ENCODE measurements at regions not wholly inside any gene's neighbourhood (a gene's known extent, or its start where the extent isn't known, plus 50 kb on each side); places are given as distances from the start of the nearest gene placed in this dataset.
"Not testable (repeated sequence)": the region's sequence is repeated elsewhere in the genome, so short reads cannot be mapped to it uniquely, and the experiment has no call there.

DNA sequence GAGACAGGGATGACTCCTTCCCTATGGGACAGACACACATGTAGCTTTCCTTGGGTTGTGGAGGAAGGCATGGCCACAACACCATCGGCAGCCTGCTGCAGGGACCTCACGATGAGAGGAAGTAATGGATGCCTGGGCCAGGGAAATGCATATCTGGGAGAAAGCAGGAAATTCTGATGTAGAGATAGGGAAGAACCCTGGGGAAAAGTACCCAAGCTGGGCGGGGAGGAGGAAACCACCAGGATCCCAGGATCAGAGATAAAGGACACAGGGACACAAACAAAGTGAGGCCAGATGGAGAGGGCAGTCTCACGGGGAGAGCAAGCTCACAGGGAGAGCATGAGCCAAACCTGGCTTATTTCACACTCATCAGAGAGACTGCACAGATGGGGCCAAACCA is 294.7 kb upstream of the TEKT4 start:
- H3K9me3 ChIP-seq (ENCODE audit: control insufficient read depth, low read length); H3K36me3 ChIP-seq (ENCODE audit: control insufficient read depth, insufficient read depth, low read length, severe bottlenecking); H3K4me3 ChIP-seq (ENCODE audit: low read length); H3K27me3 ChIP-seq (replicated peaks; ENCODE audit: control insufficient read depth, insufficient read depth, low read length); H3K9ac ChIP-seq (ENCODE audit: low read length); DNase-seq (ENCODE audit: low read depth); H3K4me1 ChIP-seq (ENCODE audit: control insufficient read depth, insufficient read depth, low read length): not testable (repeated sequence)

- H3K36me3 ChIP-seq (ENCODE audit: control insufficient read depth, insufficient read depth, low read length, severe bottlenecking); H3K4me1 ChIP-seq (ENCODE audit: control insufficient read depth, insufficient read depth, low read length); H3K4me3 ChIP-seq (ENCODE audit: low read length): not testable (repeated sequence)
Observed at GRCh38 chr2:94577160-94577559, 294.1 kb upstream of the TEKT4 start.

DNA sequence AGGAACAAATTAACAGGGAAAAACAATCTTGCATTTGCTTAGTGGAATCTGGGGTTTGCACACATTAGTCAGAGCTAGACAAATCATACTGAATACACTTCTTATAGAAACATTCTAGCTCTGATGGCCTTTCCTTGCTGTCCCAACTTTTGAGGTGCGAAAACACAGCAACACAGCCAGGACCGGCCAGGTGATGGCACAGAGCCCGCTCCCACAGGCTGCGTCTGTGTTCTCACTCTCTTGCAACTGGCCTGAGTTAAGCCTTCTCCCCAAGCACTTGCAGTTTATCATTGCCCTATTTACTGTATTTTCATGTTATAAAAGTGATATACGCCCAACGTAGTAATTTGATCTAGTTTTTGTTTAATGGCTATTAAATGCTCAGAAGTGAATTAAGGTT is 292.0 kb upstream of the TEKT4 start:
- not testable (repeated sequence) for H3K27me3 ChIP-seq (replicated peaks; ENCODE audit: control insufficient read depth, insufficient read depth, low read length); H3K4me3 ChIP-seq (ENCODE audit: low read length)

More at GRCh38 chr2:94577160-94577559, 294.1 kb upstream of the TEKT4 start:
- not testable (repeated sequence) for H3K9ac ChIP-seq (ENCODE audit: low read length); DNase-seq (ENCODE audit: low read depth); H3K27me3 ChIP-seq (replicated peaks; ENCODE audit: control insufficient read depth, insufficient read depth, low read length); H3K9me3 ChIP-seq (ENCODE audit: control insufficient read depth, low read length)

GRCh38 chr2:94583081-94583723 is 288.0 kb upstream of the TEKT4 start:
- not testable (repeated sequence) for H3K4me1 ChIP-seq (ENCODE audit: control insufficient read depth, insufficient read depth, low read length); H3K36me3 ChIP-seq (ENCODE audit: control insufficient read depth, insufficient read depth, low read length, severe bottlenecking); H3K9ac ChIP-seq (ENCODE audit: low read length); H3K9me3 ChIP-seq (ENCODE audit: control insufficient read depth, low read length); H3K27me3 ChIP-seq (replicated peaks; ENCODE audit: control insufficient read depth, insufficient read depth, low read length); DNase-seq (ENCODE audit: low read depth); H3K4me3 ChIP-seq (ENCODE audit: low read length)

More for the DNA sequence above, 292.0 kb upstream of the TEKT4 start:
- not testable (repeated sequence) for DNase-seq (ENCODE audit: low read depth); H3K9ac ChIP-seq (ENCODE audit: low read length); H3K36me3 ChIP-seq (ENCODE audit: control insufficient read depth, insufficient read depth, low read length, severe bottlenecking); H3K4me1 ChIP-seq (ENCODE audit: control insufficient read depth, insufficient read depth, low read length); H3K9me3 ChIP-seq (ENCODE audit: control insufficient read depth, low read length)

DNA sequence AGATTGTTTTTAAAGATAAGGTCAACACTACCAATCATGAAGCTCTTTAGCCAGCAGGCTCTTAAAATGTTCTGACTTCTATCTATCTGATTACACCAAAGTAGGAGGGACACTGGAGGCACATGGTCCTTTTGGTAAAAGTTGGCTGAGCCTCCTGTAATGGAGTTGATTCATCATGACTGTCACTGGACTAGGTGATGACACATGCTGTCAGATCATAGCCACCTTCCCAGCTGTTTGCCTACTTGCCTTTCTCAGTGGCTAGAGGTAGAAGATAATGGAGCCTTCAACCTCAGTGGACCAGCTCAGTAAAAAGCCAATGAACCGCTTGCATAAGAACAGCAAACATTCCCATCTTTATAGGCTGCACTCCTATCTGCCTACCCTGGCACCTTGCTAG is 286.7 kb upstream of the TEKT4 start:
- not testable (repeated sequence) for H3K27me3 ChIP-seq (replicated peaks; ENCODE audit: control insufficient read depth, insufficient read depth, low read length); H3K4me1 ChIP-seq (ENCODE audit: control insufficient read depth, insufficient read depth, low read length); H3K4me3 ChIP-seq (ENCODE audit: low read length); H3K36me3 ChIP-seq (ENCODE audit: control insufficient read depth, insufficient read depth, low read length, severe bottlenecking); DNase-seq (ENCODE audit: low read depth); H3K9ac ChIP-seq (ENCODE audit: low read length); H3K9me3 ChIP-seq (ENCODE audit: control insufficient read depth, low read length)

DNA sequence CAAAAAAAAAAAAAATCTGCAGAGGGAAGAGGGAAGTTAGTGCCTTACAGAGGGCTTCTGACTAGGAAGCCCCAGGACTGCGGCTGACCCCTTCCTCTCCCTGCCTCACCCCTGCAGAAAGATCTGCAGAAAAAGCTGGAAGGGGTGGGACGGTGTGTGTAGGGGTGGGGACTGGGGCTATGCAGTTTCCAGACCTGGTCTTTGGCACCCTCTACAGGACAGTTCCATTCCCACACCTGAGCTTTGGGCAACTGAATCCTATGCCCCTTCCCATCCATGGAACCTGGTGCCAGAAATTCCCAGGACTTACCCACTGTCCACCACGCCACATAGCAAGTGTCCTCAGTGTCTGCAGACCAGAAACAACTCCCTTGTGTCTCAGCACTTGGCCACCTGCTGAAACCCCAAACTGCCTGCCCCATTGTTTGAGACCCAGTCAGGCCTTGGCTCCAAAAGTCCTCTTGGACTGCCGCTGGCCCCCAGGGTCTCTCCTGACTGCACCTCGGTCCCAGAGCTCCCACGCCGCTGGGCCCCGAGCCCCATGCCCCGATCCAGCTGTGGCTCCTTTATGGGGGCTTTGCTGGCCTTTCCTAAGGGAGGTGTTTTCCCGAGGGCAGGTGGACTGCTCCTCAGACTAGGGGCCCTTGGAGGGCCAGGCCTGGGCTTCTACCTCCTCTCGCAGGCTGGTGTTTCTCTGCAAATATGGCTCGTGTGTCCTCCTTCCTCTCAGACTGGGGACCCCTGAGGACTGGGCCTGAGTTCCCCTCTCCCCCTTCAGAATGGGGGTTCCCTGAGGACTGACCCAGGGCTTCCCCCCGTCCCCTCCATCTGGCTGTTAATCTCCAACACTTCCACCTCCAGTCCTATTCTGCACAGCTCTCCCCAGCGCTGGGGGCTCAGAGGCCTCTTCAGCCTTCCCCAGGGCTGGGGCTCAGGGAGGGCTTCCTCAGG is 284.9 kb upstream of the TEKT4 start:
- H3K4me1 ChIP-seq (ENCODE audit: control insufficient read depth, insufficient read depth, low read length); H3K36me3 ChIP-seq (ENCODE audit: control insufficient read depth, insufficient read depth, low read length, severe bottlenecking); H3K9me3 ChIP-seq (ENCODE audit: control insufficient read depth, low read length); H3K27me3 ChIP-seq (replicated peaks; ENCODE audit: control insufficient read depth, insufficient read depth, low read length); H3K4me3 ChIP-seq (ENCODE audit: low read length); H3K9ac ChIP-seq (ENCODE audit: low read length): not testable (repeated sequence)
- DNase-seq (ENCODE audit: low read depth), result peak; percentile 1

DNA sequence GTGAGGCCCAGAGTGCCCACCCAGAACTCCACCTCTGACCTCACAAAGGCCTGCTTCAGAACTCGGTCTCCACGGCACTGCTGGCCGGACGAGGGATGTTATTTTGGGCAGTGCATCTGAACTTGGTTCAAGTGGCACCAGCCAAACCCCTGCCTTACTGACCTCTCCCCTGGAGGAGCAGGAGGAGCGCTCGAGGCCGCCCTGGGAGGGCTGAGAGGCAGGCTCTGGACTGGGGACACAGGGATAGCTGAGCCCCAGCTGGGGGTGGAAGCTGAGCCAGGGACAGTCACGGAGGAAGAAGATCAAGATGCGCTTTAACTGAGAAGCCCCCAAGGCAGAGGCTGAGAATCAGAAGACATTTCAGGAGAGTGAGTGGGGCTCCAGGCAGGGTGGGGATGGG is 284.2 kb upstream of the TEKT4 start:
- not testable (repeated sequence) for H3K4me1 ChIP-seq (ENCODE audit: control insufficient read depth, insufficient read depth, low read length); DNase-seq (ENCODE audit: low read depth); H3K9me3 ChIP-seq (ENCODE audit: control insufficient read depth, low read length); H3K27me3 ChIP-seq (replicated peaks; ENCODE audit: control insufficient read depth, insufficient read depth, low read length); H3K36me3 ChIP-seq (ENCODE audit: control insufficient read depth, insufficient read depth, low read length, severe bottlenecking)
- H3K4me3 ChIP-seq (ENCODE audit: low read length), result peak overlapping the region; percentile 62
- peak overlapping the region; percentile 56 for H3K9ac ChIP-seq (ENCODE audit: low read length)

DNA sequence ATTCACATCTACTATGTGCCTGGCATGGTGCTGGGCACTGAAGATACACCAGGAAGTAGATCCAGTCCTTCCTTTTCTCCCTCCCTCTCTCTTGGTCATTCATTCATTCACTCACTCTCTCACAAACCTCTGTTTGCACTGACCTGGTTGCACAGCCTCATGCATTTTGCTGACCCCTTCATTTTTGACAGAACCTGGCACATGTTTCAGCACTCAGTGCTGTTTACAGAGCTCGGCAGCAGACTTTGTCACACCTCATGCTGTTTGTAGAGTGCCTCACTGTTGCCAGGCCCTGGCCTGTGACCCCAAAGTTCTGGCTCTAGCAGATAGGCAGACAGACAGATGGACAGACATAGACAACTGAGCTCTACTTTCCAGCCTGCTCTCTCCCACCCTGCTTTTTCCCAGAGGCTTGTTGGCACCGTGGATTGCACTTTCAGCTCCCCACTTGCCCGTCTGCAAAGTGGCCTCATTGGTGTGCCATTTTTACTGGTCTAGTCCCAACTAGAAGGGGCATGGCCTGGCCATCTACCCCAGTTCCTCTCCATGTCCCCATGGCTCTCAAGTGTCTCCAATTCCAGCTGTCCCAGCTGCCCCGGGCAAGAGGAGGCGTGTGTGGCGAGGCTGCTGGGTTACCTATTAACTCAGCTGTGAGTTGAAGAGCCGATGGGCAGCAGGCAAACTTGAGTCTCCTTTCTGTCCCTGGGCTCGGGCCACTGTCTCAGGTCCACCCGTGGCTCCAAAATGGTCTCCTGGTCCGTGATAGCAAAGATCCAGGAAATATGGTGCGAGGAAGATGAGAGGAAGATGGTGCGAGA is 277.0 kb upstream of the TEKT4 start:
- not testable (repeated sequence) for H3K9me3 ChIP-seq (ENCODE audit: control insufficient read depth, low read length); H3K27me3 ChIP-seq (replicated peaks; ENCODE audit: control insufficient read depth, insufficient read depth, low read length); H3K36me3 ChIP-seq (ENCODE audit: control insufficient read depth, insufficient read depth, low read length, severe bottlenecking); H3K9ac ChIP-seq (ENCODE audit: low read length); H3K4me3 ChIP-seq (ENCODE audit: low read length); DNase-seq (ENCODE audit: low read depth); H3K4me1 ChIP-seq (ENCODE audit: control insufficient read depth, insufficient read depth, low read length)

GRCh38 chr2:94595956-94596355 is 275.3 kb upstream of the TEKT4 start:
- H3K36me3 ChIP-seq (ENCODE audit: control insufficient read depth, insufficient read depth, low read length, severe bottlenecking); H3K27me3 ChIP-seq (replicated peaks; ENCODE audit: control insufficient read depth, insufficient read depth, low read length); DNase-seq (ENCODE audit: low read depth); H3K4me3 ChIP-seq (ENCODE audit: low read length); H3K9me3 ChIP-seq (ENCODE audit: control insufficient read depth, low read length); H3K9ac ChIP-seq (ENCODE audit: low read length); H3K4me1 ChIP-seq (ENCODE audit: control insufficient read depth, insufficient read depth, low read length): not testable (repeated sequence)

DNA sequence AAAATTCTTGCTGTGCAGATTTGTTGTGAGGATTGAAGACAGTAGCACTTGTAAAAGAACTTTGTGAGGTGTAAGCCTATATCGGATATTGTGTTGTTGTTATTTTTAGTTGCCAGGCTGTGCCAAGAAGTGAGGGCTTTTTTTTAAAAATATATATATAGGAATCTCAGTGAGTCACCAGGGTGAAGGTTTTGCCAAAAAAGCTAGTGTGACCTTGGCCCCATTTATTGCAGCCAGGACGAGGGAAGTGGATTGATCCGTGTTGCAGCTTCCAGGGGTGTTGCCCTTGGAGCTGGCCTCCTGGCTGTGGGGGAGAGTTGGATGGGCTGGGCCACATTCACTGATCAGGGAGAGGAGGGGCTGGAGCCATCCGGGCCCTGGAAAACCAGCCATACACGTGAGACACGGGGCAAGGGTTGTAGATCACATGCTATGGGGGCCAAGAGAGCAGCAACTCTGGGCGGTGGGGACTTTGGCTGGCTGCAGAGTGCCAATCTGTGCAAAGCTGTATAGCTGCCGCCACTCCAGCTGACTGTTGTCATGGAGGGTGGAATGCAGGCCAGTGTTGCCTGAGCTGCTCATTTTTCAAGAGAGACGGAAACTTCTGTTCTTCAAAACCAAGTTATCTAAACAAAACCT is 273.0 kb upstream of the TEKT4 start:
- H3K9ac ChIP-seq (ENCODE audit: low read length); H3K27me3 ChIP-seq (replicated peaks; ENCODE audit: control insufficient read depth, insufficient read depth, low read length); H3K9me3 ChIP-seq (ENCODE audit: control insufficient read depth, low read length); H3K36me3 ChIP-seq (ENCODE audit: control insufficient read depth, insufficient read depth, low read length, severe bottlenecking); H3K4me3 ChIP-seq (ENCODE audit: low read length); H3K4me1 ChIP-seq (ENCODE audit: control insufficient read depth, insufficient read depth, low read length); DNase-seq (ENCODE audit: low read depth): not testable (repeated sequence)

DNA sequence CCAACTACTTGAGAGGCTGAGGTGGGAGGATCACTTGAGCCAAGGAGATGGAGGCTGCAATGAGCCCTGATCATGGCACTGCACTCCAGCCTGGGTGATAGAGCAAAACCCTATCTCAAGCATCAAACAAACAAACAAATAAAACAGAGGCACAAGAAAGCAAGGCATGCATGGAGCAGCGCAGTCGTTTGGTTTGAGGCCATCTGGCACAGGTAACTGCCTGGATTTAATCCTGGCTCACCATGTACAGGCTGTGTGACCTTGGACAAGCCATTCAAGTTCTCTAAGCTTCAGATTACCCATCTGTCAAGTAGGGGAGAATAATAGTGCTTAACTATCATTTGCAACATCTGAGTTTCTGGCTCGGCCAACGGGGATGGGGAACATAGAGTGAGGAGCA is 270.3 kb upstream of the TEKT4 start:
- not testable (repeated sequence) for H3K36me3 ChIP-seq (ENCODE audit: control insufficient read depth, insufficient read depth, low read length, severe bottlenecking); H3K9me3 ChIP-seq (ENCODE audit: control insufficient read depth, low read length); DNase-seq (ENCODE audit: low read depth); H3K9ac ChIP-seq (ENCODE audit: low read length); H3K4me1 ChIP-seq (ENCODE audit: control insufficient read depth, insufficient read depth, low read length); H3K4me3 ChIP-seq (ENCODE audit: low read length); H3K27me3 ChIP-seq (replicated peaks; ENCODE audit: control insufficient read depth, insufficient read depth, low read length)

Measured in adipocyte (in vitro differentiated cells).